SU-DHL-6 (cell line): ENCODE measurements at regions not wholly inside any gene's neighbourhood (a gene's known extent, or its start where the extent isn't known, plus 50 kb on each side); places are given as distances from the start of the nearest gene placed in this dataset.

Source experiments
- EZH2phosphoT487 ChIP-seq: fragments of 200-600 bp; sonication (generic), shearing (Covaris generic); conservative IDR thresholded peaks from 2 replicates; pipeline ENCODE4 v1.6.1; 2018; ENCODE audit warnings: mild to moderate bottlenecking, antibody characterized with exemption, low read length, moderate library complexity, mixed read lengths
- TF ChIP-seq, protein P1 (sequence below): fragments of 200-600 bp; sonication (generic); IDR thresholded peaks from one replicate; pipeline ENCODE4 v1.5.1; 2017; ENCODE audit warnings: antibody characterized with exemption, mild to moderate bottlenecking, low read length, moderate library complexity; ENCODE audit not compliant: insufficient read depth, poor library complexity, severe bottlenecking

DNA sequence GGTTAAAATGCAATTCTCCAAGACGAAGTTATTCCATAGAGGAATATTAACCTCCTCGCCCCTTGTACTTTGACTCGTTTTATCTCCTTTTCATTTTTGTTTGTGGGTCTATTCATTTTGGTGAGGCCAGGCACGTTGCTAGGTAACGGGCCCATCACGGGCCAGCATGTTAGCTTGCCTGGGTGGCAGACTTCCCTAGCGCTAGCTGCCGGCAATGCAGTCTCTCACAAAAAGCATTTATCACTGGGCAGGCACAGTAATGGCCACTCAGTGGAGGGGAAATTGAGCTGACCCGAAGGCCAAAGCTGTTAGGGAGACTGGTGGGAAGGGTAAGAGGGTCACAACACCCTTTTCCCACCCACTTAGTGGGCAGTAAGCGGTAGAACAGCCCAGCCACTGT, 234.4 kb upstream of the FOXD3 start:
- TF ChIP-seq, protein P1, sequence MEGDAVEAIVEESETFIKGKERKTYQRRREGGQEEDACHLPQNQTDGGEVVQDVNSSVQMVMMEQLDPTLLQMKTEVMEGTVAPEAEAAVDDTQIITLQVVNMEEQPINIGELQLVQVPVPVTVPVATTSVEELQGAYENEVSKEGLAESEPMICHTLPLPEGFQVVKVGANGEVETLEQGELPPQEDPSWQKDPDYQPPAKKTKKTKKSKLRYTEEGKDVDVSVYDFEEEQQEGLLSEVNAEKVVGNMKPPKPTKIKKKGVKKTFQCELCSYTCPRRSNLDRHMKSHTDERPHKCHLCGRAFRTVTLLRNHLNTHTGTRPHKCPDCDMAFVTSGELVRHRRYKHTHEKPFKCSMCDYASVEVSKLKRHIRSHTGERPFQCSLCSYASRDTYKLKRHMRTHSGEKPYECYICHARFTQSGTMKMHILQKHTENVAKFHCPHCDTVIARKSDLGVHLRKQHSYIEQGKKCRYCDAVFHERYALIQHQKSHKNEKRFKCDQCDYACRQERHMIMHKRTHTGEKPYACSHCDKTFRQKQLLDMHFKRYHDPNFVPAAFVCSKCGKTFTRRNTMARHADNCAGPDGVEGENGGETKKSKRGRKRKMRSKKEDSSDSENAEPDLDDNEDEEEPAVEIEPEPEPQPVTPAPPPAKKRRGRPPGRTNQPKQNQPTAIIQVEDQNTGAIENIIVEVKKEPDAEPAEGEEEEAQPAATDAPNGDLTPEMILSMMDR = no peak
- TF ChIP-seq EZH2phosphoT487 = no peak
